Keratinocyte (primary cell): ENCODE measurements at regions not wholly inside any gene's neighbourhood (a gene's known extent, or its start where the extent isn't known, plus 50 kb on each side); places are given as distances from the start of the nearest gene placed in this dataset.

Experiments used
- DNase-seq: peaks from one replicate; pipeline ENCODE4 v3.0.0-alpha.2; 2011; ENCODE audit warnings: low read depth, missing footprints, low spot score
- FAIRE-seq: peaks from 2 replicates; lab custom pipeline; 2011; peaks lifted over from hg19 to GRCh38; lab: Jason Lieb, UNC
- H2AFZ ChIP-seq: 2 replicates; pipeline ENCODE4 v1.6.0; 2012; ENCODE audit warnings: low read length, control low read depth, inconsistent platforms; ENCODE audit not compliant: control insufficient read depth
- H3K27ac ChIP-seq: 2 replicates; pipeline ENCODE4 v1.5.1; 2011; ENCODE audit warnings: low read length; ENCODE audit not compliant: control insufficient read depth, insufficient read depth
- H3K27me3 ChIP-seq: 3 replicates; pipeline ENCODE4 v1.6.0; 2011; ENCODE audit warnings: low read length; ENCODE audit not compliant: control insufficient read depth, insufficient read depth; ENCODE audit errors: extremely low read depth
- H3K36me3 ChIP-seq, 2 experiments: 2 replicates in 1 of 2; 3 replicates in 1 of 2; pipeline ENCODE4 v1.5.1; 2011; ENCODE audit warnings: low read length in 2 of 2, mild to moderate bottlenecking in 1 of 2; ENCODE audit not compliant: control insufficient read depth in 2 of 2, insufficient read depth in 2 of 2; ENCODE audit errors: extremely low read depth in 1 of 2
- H3K4me1 ChIP-seq: 3 replicates; pipeline ENCODE4 v1.5.1; 2011; ENCODE audit warnings: low read length; ENCODE audit not compliant: control insufficient read depth, insufficient read depth; ENCODE audit errors: extremely low read depth
- H3K4me2 ChIP-seq: 3 replicates; pipeline ENCODE4 v1.6.0; 2011; ENCODE audit warnings: low read depth, low read length; ENCODE audit not compliant: control insufficient read depth, insufficient read depth; ENCODE audit errors: extremely low read depth
- H3K4me3 ChIP-seq, 3 experiments: fragments of 200-600 bp in 1 of 3; sonication (generic) in 1 of 3; 2 replicates in 2 of 3; 3 replicates in 1 of 3; pipeline ENCODE4 v1.5.1; 2011 to 2016; ENCODE audit warnings: low read length in 3 of 3, mild to moderate bottlenecking in 3 of 3, control low read depth in 2 of 3, inconsistent platforms in 1 of 3, low read depth in 1 of 3, mixed read lengths in 1 of 3, mixed run types in 1 of 3, moderate library complexity in 1 of 3; ENCODE audit not compliant: control insufficient read depth in 2 of 3, insufficient read depth in 2 of 3; ENCODE audit errors: extremely low read depth in 1 of 3
- H3K79me2 ChIP-seq: 2 replicates; pipeline ENCODE4 v1.6.0; 2012; ENCODE audit warnings: low read length; ENCODE audit not compliant: control insufficient read depth, insufficient read depth
- H3K9ac ChIP-seq: 3 replicates; pipeline ENCODE4 v1.6.0; 2011; ENCODE audit warnings: low read length; ENCODE audit not compliant: control insufficient read depth, insufficient read depth; ENCODE audit errors: extremely low read depth
- H3K9me1 ChIP-seq: 3 replicates; pipeline ENCODE4 v1.6.0; 2011; ENCODE audit warnings: low read length; ENCODE audit not compliant: control insufficient read depth, insufficient read depth; ENCODE audit errors: extremely low read depth
- H3K9me3 ChIP-seq: 2 replicates; pipeline ENCODE4 v1.5.1; 2012; ENCODE audit warnings: low read depth, low read length; ENCODE audit not compliant: control insufficient read depth
- H4K20me1 ChIP-seq: 3 replicates; pipeline ENCODE4 v1.6.0; 2011; ENCODE audit warnings: low read length; ENCODE audit not compliant: control insufficient read depth, insufficient read depth; ENCODE audit errors: extremely low read depth
- EZH2 ChIP-seq: IDR thresholded peaks from one replicate; pipeline ENCODE4 v1.6.1; 2012; ENCODE audit warnings: inconsistent platforms, mild to moderate bottlenecking, low read length, moderate library complexity
- dilution Hi-C: fragments of 300-500 bp; cut with MboI; formaldehyde crosslinking; loops from one replicate; pipeline ENCODE4 v1.7.0; 2020; ENCODE audit warnings: low sequenced_read_pairs; ENCODE audit not compliant: extremely low pct_ligation_motif_present
- TF ChIP-seq, protein P1 (sequence below), 3 experiments: IDR thresholded peaks in 1 of 3; conservative IDR thresholded peaks in 1 of 3; optimal IDR thresholded peaks in 1 of 3; 2 replicates in 2 of 3; 3 replicates in 1 of 3; pipeline versions ENCODE3 to v1.5.1; 2011; ENCODE audit warnings: low read length in 3 of 3, mild to moderate bottlenecking in 3 of 3, moderate library complexity in 2 of 3, control low read depth in 1 of 3, inconsistent platforms in 1 of 3; ENCODE audit not compliant: insufficient read depth in 2 of 3; ENCODE audit errors: extremely low read depth in 1 of 3

DNA sequence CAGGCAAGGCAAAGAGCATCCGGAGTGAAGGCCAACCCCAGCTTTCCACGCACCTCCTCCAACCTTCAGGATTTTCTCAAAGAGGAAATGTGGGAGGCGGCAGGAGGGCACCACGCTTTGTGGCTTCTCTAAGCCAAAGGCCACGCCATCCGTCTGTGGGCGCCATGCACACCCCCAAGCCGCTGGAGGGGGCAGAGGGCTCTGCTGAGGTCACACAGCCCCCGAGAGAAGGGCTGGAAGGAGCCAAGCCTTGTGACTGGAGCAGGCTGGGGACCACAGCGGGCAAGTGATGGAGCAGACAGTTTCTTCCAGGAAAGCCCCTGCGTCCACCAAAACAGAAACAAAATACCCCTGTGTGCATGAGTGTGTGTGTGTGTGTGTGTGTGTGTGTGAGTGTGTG is 527.4 kb downstream of the BRD1 start:
- H3K4me1 ChIP-seq, result no peaks in the 10 kb centered on the region
- no peak for DNase-seq
- H4K20me1 ChIP-seq, result no peaks in the 10 kb centered on the region
- dilution Hi-C loops, result no loop called here
- H2AFZ ChIP-seq, result no peak overlapping the region
- H3K9me3 ChIP-seq, result peaks cover 16% of the 10 kb centered on the region
- H3K79me2 ChIP-seq, result no peaks in the 10 kb centered on the region
- H3K27ac ChIP-seq, result no peak overlapping the region
- no peak for TF ChIP-seq EZH2
- TF ChIP-seq, protein P1, sequence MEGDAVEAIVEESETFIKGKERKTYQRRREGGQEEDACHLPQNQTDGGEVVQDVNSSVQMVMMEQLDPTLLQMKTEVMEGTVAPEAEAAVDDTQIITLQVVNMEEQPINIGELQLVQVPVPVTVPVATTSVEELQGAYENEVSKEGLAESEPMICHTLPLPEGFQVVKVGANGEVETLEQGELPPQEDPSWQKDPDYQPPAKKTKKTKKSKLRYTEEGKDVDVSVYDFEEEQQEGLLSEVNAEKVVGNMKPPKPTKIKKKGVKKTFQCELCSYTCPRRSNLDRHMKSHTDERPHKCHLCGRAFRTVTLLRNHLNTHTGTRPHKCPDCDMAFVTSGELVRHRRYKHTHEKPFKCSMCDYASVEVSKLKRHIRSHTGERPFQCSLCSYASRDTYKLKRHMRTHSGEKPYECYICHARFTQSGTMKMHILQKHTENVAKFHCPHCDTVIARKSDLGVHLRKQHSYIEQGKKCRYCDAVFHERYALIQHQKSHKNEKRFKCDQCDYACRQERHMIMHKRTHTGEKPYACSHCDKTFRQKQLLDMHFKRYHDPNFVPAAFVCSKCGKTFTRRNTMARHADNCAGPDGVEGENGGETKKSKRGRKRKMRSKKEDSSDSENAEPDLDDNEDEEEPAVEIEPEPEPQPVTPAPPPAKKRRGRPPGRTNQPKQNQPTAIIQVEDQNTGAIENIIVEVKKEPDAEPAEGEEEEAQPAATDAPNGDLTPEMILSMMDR (optimal IDR thresholded peaks at IDR 0.05 in 1 of 3, IDR thresholded peaks at IDR 0.05 in 1 of 3, conservative IDR thresholded peaks at IDR 0.05 in 1 of 3; ENCODE audit: extremely low read depth in 1 of 3, insufficient read depth in 2 of 3, low read length in 3 of 3), result no peak
- FAIRE-seq, result no peak
- H3K9me1 ChIP-seq, result no peaks in the 10 kb centered on the region
- H3K4me2 ChIP-seq, result no peak overlapping the region
- no peaks in the 10 kb centered on the region for H3K27me3 ChIP-seq
- H3K36me3 ChIP-seq, result no peaks in the 10 kb centered on the region
- no peak overlapping the region for H3K4me3 ChIP-seq
- no peak overlapping the region for H3K9ac ChIP-seq

DNA sequence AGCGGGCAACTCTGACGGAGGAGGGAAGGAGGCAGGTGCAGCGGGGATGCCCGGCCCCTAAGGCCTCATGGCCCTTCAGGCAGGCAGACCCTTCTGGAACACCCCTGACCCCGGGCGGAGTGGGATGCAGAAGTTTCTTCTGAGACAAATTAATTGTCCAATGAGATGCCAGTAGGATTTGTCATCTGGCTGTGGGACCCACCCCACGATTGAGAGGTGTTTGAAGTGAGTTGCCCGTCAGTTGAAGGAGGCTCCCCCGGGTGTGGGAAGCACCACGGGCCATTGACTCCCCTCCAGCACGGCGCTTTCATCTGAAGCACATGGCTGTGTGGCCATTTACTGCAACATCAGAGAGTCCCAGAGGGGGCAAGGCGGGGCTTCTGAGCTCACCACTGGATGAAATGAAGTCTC is 527.8 kb downstream of the BRD1 start:
- Histone ChIP-seq H3K9ac (no peak overlapping the region), H3K9me3 (peaks cover 16% of the 10 kb centered on the region), H4K20me1 (no peaks in the 10 kb centered on the region), H3K4me1 (no peaks in the 10 kb centered on the region), H3K4me3 (no peak overlapping the region), H3K79me2 (no peaks in the 10 kb centered on the region), H2AFZ (no peak overlapping the region), H3K4me2 (no peak overlapping the region), H3K27ac (no peak overlapping the region), H3K36me3 (no peaks in the 10 kb centered on the region), H3K9me1 (no peaks in the 10 kb centered on the region), H3K27me3 (no peaks in the 10 kb centered on the region)
- FAIRE-seq, result no peak
- DNase-seq, result no peak
- dilution Hi-C loops, result no loop called here
- no peak for TF ChIP-seq EZH2
- TF ChIP-seq, protein P1 (optimal IDR thresholded peaks at IDR 0.05 in 1 of 3, IDR thresholded peaks at IDR 0.05 in 1 of 3, conservative IDR thresholded peaks at IDR 0.05 in 1 of 3; ENCODE audit: extremely low read depth in 1 of 3, insufficient read depth in 2 of 3, low read length in 3 of 3), result no peak
